NCI-H526 treated with DMSO at 0.1 percent for 48 hours (cell line): ENCODE measurements at regions not wholly inside any gene's neighbourhood (a gene's known extent, or its start where the extent isn't known, plus 50 kb on each side); places are given as distances from the start of the nearest gene placed in this dataset.

ENCODE experiments used
- DNase-seq: peaks from one replicate; lab custom pipeline; 2025; lab: John Stamatoyannopoulos, UW

GRCh38 chr17:74088285-74088933 lies 115.1 kb upstream of the RPL38 start:
- DNase-seq, result no peak

- no peak for DNase-seq
Measured at GRCh38 chr17:74088934-74089329, 114.5 kb upstream of the RPL38 start.

- no peak for DNase-seq
Measured at GRCh38 chr17:74089380-74089779, 114.1 kb upstream of the RPL38 start.

GRCh38 chr17:74089869-74090464 lies 113.5 kb upstream of the RPL38 start:
- peak; percentile 42 for DNase-seq

GRCh38 chr17:74094651-74095050 lies 108.8 kb upstream of the RPL38 start:
- DNase-seq, result no peak

- no peak for DNase-seq
Measured at GRCh38 chr17:74096456-74096855, 107.0 kb upstream of the RPL38 start.

GRCh38 chr17:74097450-74098135 lies 105.9 kb upstream of the RPL38 start:
- DNase-seq, result no peak

- no peak for DNase-seq
Measured at GRCh38 chr17:74098136-74099024, 105.1 kb upstream of the RPL38 start.

GRCh38 chr17:74099442-74100340 lies 103.8 kb upstream of the RPL38 start:
- DNase-seq, result no peak

- DNase-seq, result no peak
Measured at GRCh38 chr17:74104921-74105320, 98.6 kb upstream of the RPL38 start.

GRCh38 chr17:74107107-74107506 lies 96.4 kb upstream of the RPL38 start:
- DNase-seq, result no peak

GRCh38 chr17:74108126-74108705 lies 95.3 kb upstream of the RPL38 start:
- no peak for DNase-seq

GRCh38 chr17:74110467-74110866 lies 93.0 kb upstream of the RPL38 start:
- DNase-seq, result no peak

- no peak for DNase-seq
Measured at GRCh38 chr17:74113326-74113725, 90.2 kb upstream of the RPL38 start.

- no peak for DNase-seq
Measured at GRCh38 chr17:74113952-74114351, 89.5 kb upstream of the RPL38 start.

- no peak for DNase-seq
Measured at GRCh38 chr17:74114881-74115470, 88.5 kb upstream of the RPL38 start.

- DNase-seq, result no peak
Measured at GRCh38 chr17:74115586-74115985, 87.9 kb upstream of the RPL38 start.

- no peak for DNase-seq
Measured at GRCh38 chr17:74116087-74116717, 87.3 kb upstream of the RPL38 start.

- no peak for DNase-seq
Measured at GRCh38 chr17:74117087-74117698, 86.3 kb upstream of the RPL38 start.

GRCh38 chr17:74117999-74118421 lies 85.5 kb upstream of the RPL38 start:
- DNase-seq, result no peak
